Esophagus muscularis mucosa (tissue), 4 donors: ENCODE measurements at regions not wholly inside any gene's neighbourhood (a gene's known extent, or its start where the extent isn't known, plus 50 kb on each side); places are given as distances from the start of the nearest gene placed in this dataset.
"Not testable (repeated sequence)": the region's sequence is repeated elsewhere in the genome, so short reads cannot be mapped to it uniquely, and the experiment has no call there.

Experiments used
- DNase-seq: peaks from one replicate; pipeline ENCODE4 v3.0.0-alpha.2; 2017; ENCODE audit errors: extremely low spot score
- H3K27ac ChIP-seq, 4 donors: fragments of 200-600 bp; sonication (generic); replicated peaks in 1 of 4; 1 replicate in 3 of 4; 2 replicates in 1 of 4; pipeline ENCODE4 v1.5.1; 2016 to 2019; ENCODE audit warnings: mild to moderate bottlenecking in 1 of 4
- H3K27me3 ChIP-seq, 4 donors: fragments of 200-600 bp; sonication (generic); one replicate each; pipeline versions ENCODE4 v1.5.1 to v1.6.0; 2016 to 2019
- H3K36me3 ChIP-seq, 4 donors: fragments of 200-600 bp; sonication (generic); one replicate each; pipeline ENCODE4 v1.5.1; 2016 to 2019
- H3K4me1 ChIP-seq, 4 donors: fragments of 200-600 bp; sonication (generic); one replicate each; pipeline ENCODE4 v1.5.1; 2016 to 2019
- H3K4me3 ChIP-seq, 4 donors: fragments of 200-600 bp; sonication (generic); 1 replicate in 2 of 4; 2 replicates in 2 of 4; pipeline ENCODE4 v1.5.1; 2016 to 2019; ENCODE audit warnings: mild to moderate bottlenecking in 4 of 4, moderate library complexity in 1 of 4
- H3K9me3 ChIP-seq, 4 donors: fragments of 200-600 bp; sonication (generic); 1 replicate in 3 of 4; 2 replicates in 1 of 4; pipeline ENCODE4 v1.5.1; 2016 to 2019
- CTCF ChIP-seq, 3 experiments: fragments of 200-600 bp in 2 of 3; fragments of 450-650 bp in 1 of 3; sonication (generic) in 2 of 3; IDR thresholded peaks; one replicate each; pipeline ENCODE4 v1.5.1; 2017 to 2019; ENCODE audit warnings: antibody characterized with exemption in 3 of 3, mild to moderate bottlenecking in 2 of 3, moderate library complexity in 1 of 3
- EP300 ChIP-seq: sonication (generic); formaldehyde crosslinking; IDR thresholded peaks from one replicate; pipeline ENCODE4 v1.6.1; 2017; ENCODE audit warnings: antibody characterized with exemption
- POLR2A ChIP-seq: fragments of 450-650 bp; IDR thresholded peaks from one replicate; pipeline ENCODE4 v1.6.1; 2017; ENCODE audit warnings: antibody characterized with exemption, moderate library complexity, mild to moderate bottlenecking, low read depth
- POLR2AphosphoS5 ChIP-seq, 2 donors: sonication (generic); formaldehyde crosslinking; IDR thresholded peaks; one replicate each; pipeline ENCODE4 v1.6.1; 2017; ENCODE audit warnings: antibody characterized with exemption in 2 of 2
- WGBS: methylation state at CpG from one replicate; pipeline ENCODE4 v1.1.5; 2018; 5-methylcytosine and 5-hydroxymethylcytosine counted together
- intact Hi-C: fragments of 100-400 bp; cut with DNase I; formaldehyde crosslinking; loops from one replicate; pipeline ENCODE4 v1.15.1; 2023

GRCh38 chr6:137681445-137682009 is 185.5 kb upstream of the TNFAIP3 start:
- Histone ChIP-seq H3K27ac (no peak overlapping the region), H3K27me3 (no peaks in the 10 kb centered on the region), H3K9me3 (no peaks in the 10 kb centered on the region), H3K36me3 (no peaks in the 10 kb centered on the region), H3K4me3 (no peak overlapping the region), H3K4me1 (no peaks in the 10 kb centered on the region)
- intact Hi-C loops, result no loop called here
- TF ChIP-seq POLR2A, result no peak
- TF ChIP-seq POLR2AphosphoS5 (IDR thresholded peaks at IDR 0.05), result no peak
- no peak for TF ChIP-seq EP300
- TF ChIP-seq CTCF (IDR thresholded peaks at IDR 0.05), result no peak
- DNase-seq, result no peak
- WGBS, result 79% methylated on average over 4 of the region's 4 CpGs

DNA sequence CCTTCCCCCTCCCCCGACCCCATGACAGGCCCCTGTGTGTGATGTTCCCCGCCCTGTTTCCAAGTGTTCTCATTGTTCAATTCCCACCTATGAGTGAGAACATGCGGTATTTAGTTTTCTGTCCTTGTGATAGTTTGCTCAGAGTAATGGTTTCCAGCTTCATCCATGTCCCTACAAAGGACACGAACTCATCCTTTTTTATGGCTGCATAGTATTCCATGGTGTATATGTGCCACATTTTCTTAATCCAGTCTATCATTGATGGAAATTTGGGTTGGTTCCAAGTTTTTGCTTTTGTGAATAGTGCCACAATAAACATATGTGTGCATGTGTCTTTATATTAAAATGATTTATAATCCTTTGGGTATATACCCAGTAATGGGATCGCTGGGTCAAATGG is 184.4 kb upstream of the TNFAIP3 start:
- H3K4me3 ChIP-seq, H3K36me3 ChIP-seq, intact Hi-C loops, H3K27me3 ChIP-seq, H3K27ac ChIP-seq, H3K9me3 ChIP-seq, DNase-seq, H3K4me1 ChIP-seq: not testable (repeated sequence)
- 91% methylated on average over 5 of the region's 5 CpGs for WGBS

DNA sequence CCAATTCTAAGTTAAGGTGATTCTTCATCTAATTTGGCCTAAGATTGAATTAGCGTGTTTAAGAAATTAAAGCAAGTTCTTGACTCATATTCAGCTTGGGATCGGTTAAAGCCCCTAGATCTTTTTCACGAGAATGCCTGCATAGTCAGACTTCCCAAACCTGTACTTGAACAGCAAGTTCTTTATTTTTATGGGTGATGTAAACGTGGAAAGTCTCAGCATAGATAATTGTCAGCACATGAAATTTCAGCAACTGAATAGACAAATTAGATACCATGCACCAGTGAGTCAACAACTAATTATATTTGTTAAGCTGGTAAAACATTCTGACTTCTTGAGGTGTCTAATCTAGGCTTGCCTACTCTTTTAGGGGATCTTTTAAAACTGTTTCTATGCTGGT is 183.1 kb upstream of the TNFAIP3 start:
- intact Hi-C loops, result no loop called here
- 62% methylated on average over 4 of the region's 4 CpGs for WGBS
- TF ChIP-seq POLR2A, result no peak
- TF ChIP-seq POLR2AphosphoS5 (IDR thresholded peaks at IDR 0.05), result no peak
- TF ChIP-seq EP300, result no peak
- no peak for TF ChIP-seq CTCF (IDR thresholded peaks at IDR 0.05)

GRCh38 chr6:137685798-137686375 is 181.2 kb upstream of the TNFAIP3 start:
- Histone ChIP-seq H3K27ac (no peak overlapping the region), H3K36me3 (no peaks in the 10 kb centered on the region), H3K9me3 (no peaks in the 10 kb centered on the region), H3K27me3 (no peaks in the 10 kb centered on the region), H3K4me1 (peaks cover 0 to 9% (median 0%) of the 10 kb centered on the region in 4 donors), H3K4me3 (no peak overlapping the region)
- intact Hi-C loops, result no loop called here
- no peak for DNase-seq
- TF ChIP-seq EP300 (no peak), CTCF (IDR thresholded peaks at IDR 0.05) (no peak)

More for the DNA sequence above, 183.1 kb upstream of the TNFAIP3 start:
- Histone ChIP-seq H3K36me3 (no peaks in the 10 kb centered on the region), H3K9me3 (no peaks in the 10 kb centered on the region), H3K27ac (no peak overlapping the region), H3K27me3 (no peaks in the 10 kb centered on the region), H3K4me3 (no peak overlapping the region), H3K4me1 (peaks cover 0 to under 1% (median 0%) of the 10 kb centered on the region in 4 donors)
- DNase-seq, result no peak

DNA sequence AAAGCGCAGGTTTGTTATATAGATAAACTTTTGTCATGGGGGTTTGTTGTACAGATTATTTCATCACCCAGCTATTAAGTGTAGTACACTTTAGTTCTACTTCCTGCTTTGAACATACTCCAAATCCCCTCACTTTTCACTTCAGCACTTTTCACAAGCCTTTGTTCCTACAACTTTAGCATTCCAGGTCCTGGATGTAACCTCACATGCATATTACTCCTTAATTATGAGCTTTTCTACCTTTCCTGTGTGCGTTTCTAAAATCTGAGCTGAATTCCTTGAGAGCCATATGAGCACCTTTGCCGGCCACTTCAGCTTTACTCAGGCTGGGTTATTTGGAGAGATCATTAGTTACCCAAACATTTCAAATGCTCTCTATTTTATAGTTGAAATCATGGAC is 179.2 kb upstream of the TNFAIP3 start:
- Histone ChIP-seq H3K27me3 (no peaks in the 10 kb centered on the region), H3K27ac (no peak overlapping the region), H3K9me3 (no peaks in the 10 kb centered on the region), H3K4me1 (peaks cover 0 to 9% (median 0%) of the 10 kb centered on the region in 4 donors), H3K4me3 (no peak overlapping the region), H3K36me3 (no peaks in the 10 kb centered on the region)
- no peak for DNase-seq
- WGBS, result 97% methylated on average over 3 of the region's 3 CpGs
- intact Hi-C loops, result no loop called here
- TF ChIP-seq POLR2AphosphoS5 (IDR thresholded peaks at IDR 0.05) (no peak), POLR2A (no peak), CTCF (IDR thresholded peaks at IDR 0.05) (no peak), EP300 (no peak)
